ENCODE measurements at regions not wholly inside any gene's neighbourhood (a gene's known extent, or its start where the extent isn't known, plus 50 kb on each side); places are given as distances from the start of the nearest gene placed in this dataset.

- DNase-seq (ENCODE audit: low read depth), result no peak
- TF ChIP-seq, protein P1, sequence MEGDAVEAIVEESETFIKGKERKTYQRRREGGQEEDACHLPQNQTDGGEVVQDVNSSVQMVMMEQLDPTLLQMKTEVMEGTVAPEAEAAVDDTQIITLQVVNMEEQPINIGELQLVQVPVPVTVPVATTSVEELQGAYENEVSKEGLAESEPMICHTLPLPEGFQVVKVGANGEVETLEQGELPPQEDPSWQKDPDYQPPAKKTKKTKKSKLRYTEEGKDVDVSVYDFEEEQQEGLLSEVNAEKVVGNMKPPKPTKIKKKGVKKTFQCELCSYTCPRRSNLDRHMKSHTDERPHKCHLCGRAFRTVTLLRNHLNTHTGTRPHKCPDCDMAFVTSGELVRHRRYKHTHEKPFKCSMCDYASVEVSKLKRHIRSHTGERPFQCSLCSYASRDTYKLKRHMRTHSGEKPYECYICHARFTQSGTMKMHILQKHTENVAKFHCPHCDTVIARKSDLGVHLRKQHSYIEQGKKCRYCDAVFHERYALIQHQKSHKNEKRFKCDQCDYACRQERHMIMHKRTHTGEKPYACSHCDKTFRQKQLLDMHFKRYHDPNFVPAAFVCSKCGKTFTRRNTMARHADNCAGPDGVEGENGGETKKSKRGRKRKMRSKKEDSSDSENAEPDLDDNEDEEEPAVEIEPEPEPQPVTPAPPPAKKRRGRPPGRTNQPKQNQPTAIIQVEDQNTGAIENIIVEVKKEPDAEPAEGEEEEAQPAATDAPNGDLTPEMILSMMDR (conservative IDR thresholded peaks at IDR 0.05; ENCODE audit: control insufficient read depth, insufficient read depth, low read depth, low read length), result no peak
- H3K4me3 ChIP-seq (ENCODE audit: control insufficient read depth, low read depth, low read length), result no peak overlapping the region
Measured at GRCh38 chr1:218679988-218680748, 335.0 kb downstream of the TGFB2 start.

- TF ChIP-seq, protein P1 (conservative IDR thresholded peaks at IDR 0.05; ENCODE audit: control insufficient read depth, insufficient read depth, low read depth, low read length), result no peak
- DNase-seq (ENCODE audit: low read depth), result no peak
- no peak overlapping the region for H3K4me3 ChIP-seq (ENCODE audit: control insufficient read depth, low read depth, low read length)
Measured at GRCh38 chr1:218683242-218683641, 338.1 kb downstream of the TGFB2 start.

DNA sequence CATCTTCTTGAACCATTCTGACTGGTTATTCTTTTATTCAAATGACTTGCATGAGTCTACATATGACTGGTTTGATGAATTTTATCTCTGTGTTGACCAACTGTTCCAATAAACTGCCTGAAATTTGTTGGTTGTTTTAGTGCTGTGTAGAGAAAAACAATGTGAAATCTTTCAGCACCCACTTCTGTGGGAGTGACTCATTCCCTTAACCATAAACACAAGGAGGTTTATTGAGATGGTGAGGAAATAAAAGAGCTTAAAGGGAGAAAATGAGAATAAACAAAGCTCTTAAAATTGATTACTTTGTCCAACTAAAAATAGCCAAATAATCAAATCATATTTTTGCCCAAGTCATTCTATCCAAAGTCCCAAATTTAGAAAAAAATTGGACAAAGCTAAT lies 341.1 kb downstream of the TGFB2 start:
- TF ChIP-seq, protein P1 (conservative IDR thresholded peaks at IDR 0.05; ENCODE audit: control insufficient read depth, insufficient read depth, low read depth, low read length), result no peak
- no peak overlapping the region for H3K4me3 ChIP-seq (ENCODE audit: control insufficient read depth, low read depth, low read length)
- peak; percentile 89 for DNase-seq (ENCODE audit: low read depth)

- TF ChIP-seq, protein P1 (conservative IDR thresholded peaks at IDR 0.05; ENCODE audit: control insufficient read depth, insufficient read depth, low read depth, low read length), result no peak
- no peak for DNase-seq (ENCODE audit: low read depth)
- no peak overlapping the region for H3K4me3 ChIP-seq (ENCODE audit: control insufficient read depth, low read depth, low read length)
Measured at GRCh38 chr1:218686761-218687160, 341.6 kb downstream of the TGFB2 start.

GRCh38 chr1:218692808-218693207 lies 347.7 kb downstream of the TGFB2 start:
- no peak for DNase-seq (ENCODE audit: low read depth)
- H3K4me3 ChIP-seq (ENCODE audit: control insufficient read depth, low read depth, low read length), result no peak overlapping the region
- TF ChIP-seq, protein P1 (conservative IDR thresholded peaks at IDR 0.05; ENCODE audit: control insufficient read depth, insufficient read depth, low read depth, low read length), result no peak

GRCh38 chr1:218693599-218693998 lies 348.5 kb downstream of the TGFB2 start:
- TF ChIP-seq, protein P1 (conservative IDR thresholded peaks at IDR 0.05; ENCODE audit: control insufficient read depth, insufficient read depth, low read depth, low read length), result no peak
- DNase-seq (ENCODE audit: low read depth), result no peak
- H3K4me3 ChIP-seq (ENCODE audit: control insufficient read depth, low read depth, low read length), result no peak overlapping the region

Measured in fibroblast of mammary gland (primary cell).